Vagina (tissue), 2 donors: ENCODE measurements at regions not wholly inside any gene's neighbourhood (a gene's known extent, or its start where the extent isn't known, plus 50 kb on each side); places are given as distances from the start of the nearest gene placed in this dataset.

Source experiments
- POLR2AphosphoS5 ChIP-seq, 2 donors: sonication (generic); formaldehyde crosslinking; IDR thresholded peaks; one replicate each; pipeline ENCODE4 v1.9.0; 2017; ENCODE audit warnings: antibody characterized with exemption in 2 of 2, mild to moderate bottlenecking in 2 of 2, low read depth in 1 of 2; ENCODE audit not compliant: insufficient read depth in 1 of 2
- TF ChIP-seq, protein P1 (sequence below), 3 experiments: fragments of 450-650 bp in 2 of 3; fragments of 200-600 bp in 1 of 3; sonication (generic) in 1 of 3; IDR thresholded peaks; one replicate each; pipeline ENCODE4 v1.5.1; 2017 to 2019; ENCODE audit warnings: antibody characterized with exemption in 3 of 3, mild to moderate bottlenecking in 2 of 3, moderate library complexity in 2 of 3

DNA sequence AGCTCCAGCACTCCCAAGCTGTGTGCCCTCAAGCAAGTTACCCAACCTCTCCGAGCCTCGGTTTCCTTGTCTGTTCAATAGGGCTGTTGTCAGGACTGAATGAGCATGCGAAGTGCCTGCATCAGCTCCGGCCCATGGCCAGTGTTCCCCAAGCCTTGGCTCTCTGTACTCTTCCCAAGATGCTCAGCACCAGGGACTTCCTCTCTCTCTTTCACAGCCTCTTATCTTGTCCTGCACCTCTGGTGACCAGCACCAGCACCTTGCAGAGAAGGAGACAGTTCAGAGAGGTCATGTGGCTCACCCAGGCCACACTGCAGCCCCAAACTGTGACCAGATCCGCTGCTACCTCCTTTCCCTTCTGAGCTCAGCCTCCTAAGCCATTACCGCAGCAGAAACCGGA lies 120.3 kb upstream of the ANO1 start:
- no peak for TF ChIP-seq POLR2AphosphoS5 (IDR thresholded peaks at IDR 0.05; ENCODE audit: insufficient read depth in 1 of 2, low read depth in 1 of 2)
- TF ChIP-seq, protein P1, sequence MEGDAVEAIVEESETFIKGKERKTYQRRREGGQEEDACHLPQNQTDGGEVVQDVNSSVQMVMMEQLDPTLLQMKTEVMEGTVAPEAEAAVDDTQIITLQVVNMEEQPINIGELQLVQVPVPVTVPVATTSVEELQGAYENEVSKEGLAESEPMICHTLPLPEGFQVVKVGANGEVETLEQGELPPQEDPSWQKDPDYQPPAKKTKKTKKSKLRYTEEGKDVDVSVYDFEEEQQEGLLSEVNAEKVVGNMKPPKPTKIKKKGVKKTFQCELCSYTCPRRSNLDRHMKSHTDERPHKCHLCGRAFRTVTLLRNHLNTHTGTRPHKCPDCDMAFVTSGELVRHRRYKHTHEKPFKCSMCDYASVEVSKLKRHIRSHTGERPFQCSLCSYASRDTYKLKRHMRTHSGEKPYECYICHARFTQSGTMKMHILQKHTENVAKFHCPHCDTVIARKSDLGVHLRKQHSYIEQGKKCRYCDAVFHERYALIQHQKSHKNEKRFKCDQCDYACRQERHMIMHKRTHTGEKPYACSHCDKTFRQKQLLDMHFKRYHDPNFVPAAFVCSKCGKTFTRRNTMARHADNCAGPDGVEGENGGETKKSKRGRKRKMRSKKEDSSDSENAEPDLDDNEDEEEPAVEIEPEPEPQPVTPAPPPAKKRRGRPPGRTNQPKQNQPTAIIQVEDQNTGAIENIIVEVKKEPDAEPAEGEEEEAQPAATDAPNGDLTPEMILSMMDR (IDR thresholded peaks at IDR 0.05): no peak
